WTC11 (cell line): ENCODE measurements at regions not wholly inside any gene's neighbourhood (a gene's known extent, or its start where the extent isn't known, plus 50 kb on each side); places are given as distances from the start of the nearest gene placed in this dataset.

ENCODE experiments used
- ATAC-seq: fragments of 200-7000 bp; cut with Tn5 transposase; 2 replicates; pipeline ENCODE4 v1.10.0; 2021; ENCODE audit warnings: mild to moderate bottlenecking, moderate library complexity
- CTCF ChIA-PET: fragments of 300-600 bp; sonication (Branson Sonifier 250); formaldehyde crosslinking; loops from one replicate; lab custom pipeline; 2021; ENCODE audit warnings: antibody characterized with exemption; lab: Charles Lee
- POLR2A ChIA-PET: fragments of 350-600 bp; sonication (Branson Sonifier 250); formaldehyde crosslinking; loops from one replicate; lab custom pipeline; 2021; ENCODE audit warnings: antibody characterized with exemption; lab: Charles Lee
- DNase-seq: peaks from one replicate; pipeline ENCODE4 v3.0.0; 2021; ENCODE audit warnings: low spot score
- H3K27ac Mint-ChIP-seq: 2 replicates; pipeline ENCODE4 v1.8.0; 2021; ENCODE audit warnings: mixed read lengths
- H3K27me3 Mint-ChIP-seq: 2 replicates; pipeline ENCODE4 v1.8.0; 2021; ENCODE audit warnings: low read depth, mild to moderate bottlenecking, moderate library complexity, mixed read lengths
- H3K36me3 Mint-ChIP-seq: 2 replicates; pipeline ENCODE4 v1.8.0; 2021; ENCODE audit warnings: mixed read lengths
- H3K4me1 Mint-ChIP-seq: 2 replicates; pipeline ENCODE4 v1.8.0; 2022; ENCODE audit warnings: mixed read lengths
- H3K4me3 Mint-ChIP-seq: 2 replicates; pipeline ENCODE4 v1.8.0; 2021; ENCODE audit warnings: mild to moderate bottlenecking, moderate library complexity, mixed read lengths
- H3K9me3 Mint-ChIP-seq: 2 replicates; pipeline ENCODE4 v1.8.0; 2021; ENCODE audit warnings: mixed read lengths
- ATF1 ChIP-seq: sonication (generic); formaldehyde crosslinking; IDR thresholded peaks from 2 replicates; pipeline ENCODE4 v1.8.1; 2023; ENCODE audit warnings: mild to moderate bottlenecking, moderate library complexity, missing genetic modification reagents
- ESRRA ChIP-seq: sonication (generic); formaldehyde crosslinking; IDR thresholded peaks from 2 replicates; pipeline ENCODE4 v1.8.1; 2022; ENCODE audit warnings: mild to moderate bottlenecking, missing genetic modification reagents, borderline replicate concordance
- GABPB1 ChIP-seq: sonication (generic); formaldehyde crosslinking; IDR thresholded peaks from 2 replicates; pipeline ENCODE4 v1.8.1; 2023; ENCODE audit warnings: mild to moderate bottlenecking, missing genetic modification reagents
- HMGA2 ChIP-seq: fragments of 250-450 bp; sonication (Bioruptor Pico); IDR thresholded peaks from 2 replicates; pipeline ENCODE4 v1.4.0; 2021; ENCODE audit warnings: mild to moderate bottlenecking, moderate library complexity
- NFATC4 ChIP-seq: fragments of 250-450 bp; sonication (Bioruptor Pico); IDR thresholded peaks from 2 replicates; pipeline ENCODE4 v1.9.0; 2021; ENCODE audit warnings: mild to moderate bottlenecking
- NR1H2 ChIP-seq: sonication (generic); formaldehyde crosslinking; IDR thresholded peaks from 2 replicates; pipeline ENCODE4 v1.9.0; 2021; ENCODE audit warnings: mild to moderate bottlenecking, moderate library complexity, missing genetic modification reagents
- TEAD1 ChIP-seq: sonication (generic); formaldehyde crosslinking; IDR thresholded peaks from 2 replicates; pipeline ENCODE4 v1.8.0; 2022; ENCODE audit warnings: mild to moderate bottlenecking, missing genetic modification reagents
- TP53 ChIP-seq: sonication (generic); formaldehyde crosslinking; IDR thresholded peaks from 2 replicates; pipeline ENCODE4 v1.8.1; 2023; ENCODE audit warnings: mild to moderate bottlenecking, missing genetic modification reagents
- ZNF232 ChIP-seq: sonication (generic); formaldehyde crosslinking; IDR thresholded peaks from 2 replicates; pipeline ENCODE4 v1.8.0; 2022; ENCODE audit warnings: mild to moderate bottlenecking, missing genetic modification reagents
- ZNF396 ChIP-seq: fragments of 250-450 bp; sonication (Bioruptor Pico); IDR thresholded peaks from 2 replicates; pipeline ENCODE4 v1.8.0; 2021; ENCODE audit warnings: mild to moderate bottlenecking, moderate library complexity, borderline replicate concordance
- ZNF671 ChIP-seq: fragments of 250-450 bp; sonication (Bioruptor Pico); IDR thresholded peaks from 2 replicates; pipeline ENCODE4 v1.8.0; 2021; ENCODE audit warnings: mild to moderate bottlenecking
- TF ChIP-seq, protein P1 (sequence below): sonication (generic); formaldehyde crosslinking; IDR thresholded peaks from 2 replicates; pipeline ENCODE4 v1.8.1; 2023; ENCODE audit warnings: mild to moderate bottlenecking, moderate library complexity, missing genetic modification reagents
- TF ChIP-seq, protein P2 (sequence below): sonication (generic); formaldehyde crosslinking; IDR thresholded peaks from 2 replicates; pipeline ENCODE4 v1.8.1; 2023; ENCODE audit warnings: mild to moderate bottlenecking, missing genetic modification reagents
- TF ChIP-seq, protein P3 (sequence below): sonication (generic); formaldehyde crosslinking; IDR thresholded peaks from 2 replicates; pipeline ENCODE4 v1.8.0; 2023; ENCODE audit warnings: mild to moderate bottlenecking, missing genetic modification reagents
- TF ChIP-seq, protein P4 (sequence below): sonication (generic); formaldehyde crosslinking; IDR thresholded peaks from 2 replicates; pipeline ENCODE4 v1.8.1; 2022; ENCODE audit warnings: mild to moderate bottlenecking, moderate library complexity, missing genetic modification reagents
- TF ChIP-seq, protein P5 (sequence below): sonication (generic); formaldehyde crosslinking; IDR thresholded peaks from 2 replicates; pipeline ENCODE4 v1.8.0; 2022; ENCODE audit warnings: mild to moderate bottlenecking, missing genetic modification reagents
- TF ChIP-seq, protein P6 (sequence below): sonication (generic); formaldehyde crosslinking; conservative IDR thresholded peaks from 2 replicates; pipeline ENCODE4 v1.8.1; 2023; ENCODE audit warnings: mild to moderate bottlenecking, low read depth, missing genetic modification reagents, moderate library complexity

DNA sequence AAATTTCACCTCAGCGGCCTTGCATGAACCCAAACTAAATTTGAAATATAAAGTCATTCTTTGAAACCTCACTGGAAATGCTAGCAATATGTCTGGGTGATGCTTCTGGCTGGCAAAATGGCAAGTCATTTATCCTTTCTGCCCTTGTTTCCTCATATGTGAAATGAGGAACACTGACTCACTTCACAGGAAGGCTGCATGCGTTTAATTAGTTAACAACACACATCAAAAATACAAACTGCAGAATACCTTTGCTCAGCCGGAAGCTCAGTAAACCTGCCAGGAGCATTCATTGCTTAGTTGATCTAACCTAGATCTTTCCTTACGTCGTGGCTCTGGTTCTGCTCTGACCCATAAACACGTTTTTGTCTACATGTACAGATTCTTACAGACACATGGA lies 214.2 kb upstream of the ACVR2A start (continued):
- TF ChIP-seq, protein P1, sequence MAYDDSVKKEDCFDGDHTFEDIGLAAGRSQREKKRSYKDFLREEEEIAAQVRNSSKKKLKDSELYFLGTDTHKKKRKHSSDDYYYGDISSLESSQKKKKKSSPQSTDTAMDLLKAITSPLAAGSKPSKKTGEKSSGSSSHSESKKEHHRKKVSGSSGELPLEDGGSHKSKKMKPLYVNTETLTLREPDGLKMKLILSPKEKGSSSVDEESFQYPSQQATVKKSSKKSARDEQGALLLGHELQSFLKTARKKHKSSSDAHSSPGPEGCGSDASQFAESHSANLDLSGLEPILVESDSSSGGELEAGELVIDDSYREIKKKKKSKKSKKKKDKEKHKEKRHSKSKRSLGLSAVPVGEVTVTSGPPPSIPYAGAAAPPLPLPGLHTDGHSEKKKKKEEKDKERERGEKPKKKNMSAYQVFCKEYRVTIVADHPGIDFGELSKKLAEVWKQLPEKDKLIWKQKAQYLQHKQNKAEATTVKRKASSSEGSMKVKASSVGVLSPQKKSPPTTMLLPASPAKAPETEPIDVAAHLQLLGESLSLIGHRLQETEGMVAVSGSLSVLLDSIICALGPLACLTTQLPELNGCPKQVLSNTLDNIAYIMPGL, result no peak
- TF ChIP-seq GABPB1 (CRISPR knock-in tag), result no peak
- TF ChIP-seq NFATC4 (CRISPR knock-in tag), result no peak
- no peak for TF ChIP-seq TEAD1 (CRISPR knock-in tag)
- no peak for TF ChIP-seq NR1H2
- TF ChIP-seq, protein P2, sequence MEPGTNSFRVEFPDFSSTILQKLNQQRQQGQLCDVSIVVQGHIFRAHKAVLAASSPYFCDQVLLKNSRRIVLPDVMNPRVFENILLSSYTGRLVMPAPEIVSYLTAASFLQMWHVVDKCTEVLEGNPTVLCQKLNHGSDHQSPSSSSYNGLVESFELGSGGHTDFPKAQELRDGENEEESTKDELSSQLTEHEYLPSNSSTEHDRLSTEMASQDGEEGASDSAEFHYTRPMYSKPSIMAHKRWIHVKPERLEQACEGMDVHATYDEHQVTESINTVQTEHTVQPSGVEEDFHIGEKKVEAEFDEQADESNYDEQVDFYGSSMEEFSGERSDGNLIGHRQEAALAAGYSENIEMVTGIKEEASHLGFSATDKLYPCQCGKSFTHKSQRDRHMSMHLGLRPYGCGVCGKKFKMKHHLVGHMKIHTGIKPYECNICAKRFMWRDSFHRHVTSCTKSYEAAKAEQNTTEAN (CRISPR knock-in tag), result no peak

DNA sequence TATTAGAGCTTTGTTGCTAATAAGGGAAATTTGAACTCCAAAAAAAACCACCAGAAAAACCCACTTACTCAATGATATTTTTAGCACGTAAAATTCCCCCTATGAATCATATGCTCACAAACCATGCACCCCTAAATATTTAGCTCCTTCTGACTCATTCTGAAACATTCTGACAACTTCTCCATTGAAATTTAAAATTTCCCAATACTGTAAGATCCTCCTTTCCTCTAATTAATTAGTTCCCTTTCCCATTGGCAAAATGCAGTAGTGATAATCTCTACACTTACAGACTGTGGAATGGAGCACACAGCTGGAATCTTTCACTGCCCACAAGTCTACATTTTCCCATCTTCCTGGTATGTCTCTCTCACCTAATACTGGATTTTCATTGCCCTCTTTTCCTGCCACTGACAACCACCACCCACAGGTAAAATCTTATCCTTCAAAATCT lies 215.8 kb upstream of the ACVR2A start:
- ChIA-PET CTCF (no interaction called here), POLR2A (no interaction called here)
- Mint-ChIP-seq H3K4me1 (no peaks in the 10 kb centered on the region), H3K36me3 (no peaks in the 10 kb centered on the region), H3K9me3 (no peaks in the 10 kb centered on the region), H3K27me3 (no peaks in the 10 kb centered on the region), H3K27ac (no peak overlapping the region), H3K4me3 (no peak overlapping the region)
- ATAC-seq (no peak), DNase-seq (no peak)
- TF ChIP-seq, protein P3, sequence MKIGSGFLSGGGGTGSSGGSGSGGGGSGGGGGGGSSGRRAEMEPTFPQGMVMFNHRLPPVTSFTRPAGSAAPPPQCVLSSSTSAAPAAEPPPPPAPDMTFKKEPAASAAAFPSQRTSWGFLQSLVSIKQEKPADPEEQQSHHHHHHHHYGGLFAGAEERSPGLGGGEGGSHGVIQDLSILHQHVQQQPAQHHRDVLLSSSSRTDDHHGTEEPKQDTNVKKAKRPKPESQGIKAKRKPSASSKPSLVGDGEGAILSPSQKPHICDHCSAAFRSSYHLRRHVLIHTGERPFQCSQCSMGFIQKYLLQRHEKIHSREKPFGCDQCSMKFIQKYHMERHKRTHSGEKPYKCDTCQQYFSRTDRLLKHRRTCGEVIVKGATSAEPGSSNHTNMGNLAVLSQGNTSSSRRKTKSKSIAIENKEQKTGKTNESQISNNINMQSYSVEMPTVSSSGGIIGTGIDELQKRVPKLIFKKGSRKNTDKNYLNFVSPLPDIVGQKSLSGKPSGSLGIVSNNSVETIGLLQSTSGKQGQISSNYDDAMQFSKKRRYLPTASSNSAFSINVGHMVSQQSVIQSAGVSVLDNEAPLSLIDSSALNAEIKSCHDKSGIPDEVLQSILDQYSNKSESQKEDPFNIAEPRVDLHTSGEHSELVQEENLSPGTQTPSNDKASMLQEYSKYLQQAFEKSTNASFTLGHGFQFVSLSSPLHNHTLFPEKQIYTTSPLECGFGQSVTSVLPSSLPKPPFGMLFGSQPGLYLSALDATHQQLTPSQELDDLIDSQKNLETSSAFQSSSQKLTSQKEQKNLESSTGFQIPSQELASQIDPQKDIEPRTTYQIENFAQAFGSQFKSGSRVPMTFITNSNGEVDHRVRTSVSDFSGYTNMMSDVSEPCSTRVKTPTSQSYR (CRISPR knock-in tag), result no peak
- no peak for TF ChIP-seq ZNF671 (CRISPR knock-in tag)
- TF ChIP-seq, protein P4, sequence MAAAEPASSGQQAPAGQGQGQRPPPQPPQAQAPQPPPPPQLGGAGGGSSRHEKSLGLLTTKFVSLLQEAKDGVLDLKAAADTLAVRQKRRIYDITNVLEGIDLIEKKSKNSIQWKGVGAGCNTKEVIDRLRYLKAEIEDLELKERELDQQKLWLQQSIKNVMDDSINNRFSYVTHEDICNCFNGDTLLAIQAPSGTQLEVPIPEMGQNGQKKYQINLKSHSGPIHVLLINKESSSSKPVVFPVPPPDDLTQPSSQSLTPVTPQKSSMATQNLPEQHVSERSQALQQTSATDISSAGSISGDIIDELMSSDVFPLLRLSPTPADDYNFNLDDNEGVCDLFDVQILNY (CRISPR knock-in tag), result no peak
- TF ChIP-seq ESRRA (CRISPR knock-in tag), result no peak
- TF ChIP-seq, protein P5, sequence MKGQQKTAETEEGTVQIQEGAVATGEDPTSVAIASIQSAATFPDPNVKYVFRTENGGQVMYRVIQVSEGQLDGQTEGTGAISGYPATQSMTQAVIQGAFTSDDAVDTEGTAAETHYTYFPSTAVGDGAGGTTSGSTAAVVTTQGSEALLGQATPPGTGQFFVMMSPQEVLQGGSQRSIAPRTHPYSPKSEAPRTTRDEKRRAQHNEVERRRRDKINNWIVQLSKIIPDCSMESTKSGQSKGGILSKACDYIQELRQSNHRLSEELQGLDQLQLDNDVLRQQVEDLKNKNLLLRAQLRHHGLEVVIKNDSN (CRISPR knock-in tag), result no peak
- TF ChIP-seq, protein P6, sequence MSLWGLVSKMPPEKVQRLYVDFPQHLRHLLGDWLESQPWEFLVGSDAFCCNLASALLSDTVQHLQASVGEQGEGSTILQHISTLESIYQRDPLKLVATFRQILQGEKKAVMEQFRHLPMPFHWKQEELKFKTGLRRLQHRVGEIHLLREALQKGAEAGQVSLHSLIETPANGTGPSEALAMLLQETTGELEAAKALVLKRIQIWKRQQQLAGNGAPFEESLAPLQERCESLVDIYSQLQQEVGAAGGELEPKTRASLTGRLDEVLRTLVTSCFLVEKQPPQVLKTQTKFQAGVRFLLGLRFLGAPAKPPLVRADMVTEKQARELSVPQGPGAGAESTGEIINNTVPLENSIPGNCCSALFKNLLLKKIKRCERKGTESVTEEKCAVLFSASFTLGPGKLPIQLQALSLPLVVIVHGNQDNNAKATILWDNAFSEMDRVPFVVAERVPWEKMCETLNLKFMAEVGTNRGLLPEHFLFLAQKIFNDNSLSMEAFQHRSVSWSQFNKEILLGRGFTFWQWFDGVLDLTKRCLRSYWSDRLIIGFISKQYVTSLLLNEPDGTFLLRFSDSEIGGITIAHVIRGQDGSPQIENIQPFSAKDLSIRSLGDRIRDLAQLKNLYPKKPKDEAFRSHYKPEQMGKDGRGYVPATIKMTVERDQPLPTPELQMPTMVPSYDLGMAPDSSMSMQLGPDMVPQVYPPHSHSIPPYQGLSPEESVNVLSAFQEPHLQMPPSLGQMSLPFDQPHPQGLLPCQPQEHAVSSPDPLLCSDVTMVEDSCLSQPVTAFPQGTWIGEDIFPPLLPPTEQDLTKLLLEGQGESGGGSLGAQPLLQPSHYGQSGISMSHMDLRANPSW (CRISPR knock-in tag), result no peak
- no peak for TF ChIP-seq ZNF232
- TF ChIP-seq HMGA2 (CRISPR knock-in tag), result no peak
- no peak for TF ChIP-seq ZNF396
- TF ChIP-seq TP53 (CRISPR knock-in tag), result no peak
- TF ChIP-seq ATF1 (CRISPR knock-in tag), result no peak
